Esophagus muscularis mucosa (tissue), 3 donors: ENCODE measurements at regions not wholly inside any gene's neighbourhood (a gene's known extent, or its start where the extent isn't known, plus 50 kb on each side); places are given as distances from the start of the nearest gene placed in this dataset.

Experiments used
- CTCF ChIP-seq, 3 experiments: fragments of 200-600 bp in 2 of 3; fragments of 450-650 bp in 1 of 3; sonication (generic) in 2 of 3; IDR thresholded peaks; one replicate each; pipeline ENCODE4 v1.5.1; 2017 to 2019; ENCODE audit warnings: antibody characterized with exemption in 3 of 3, mild to moderate bottlenecking in 2 of 3, moderate library complexity in 1 of 3
- POLR2A ChIP-seq: fragments of 450-650 bp; IDR thresholded peaks from one replicate; pipeline ENCODE4 v1.6.1; 2017; ENCODE audit warnings: antibody characterized with exemption, moderate library complexity, mild to moderate bottlenecking, low read depth

- TF ChIP-seq POLR2A (no peak), CTCF (IDR thresholded peaks at IDR 0.05) (no peak)
Observed at GRCh38 chr7:84256571-84256971, 62.0 kb upstream of the SEMA3A start.
